ENCODE measurements at regions not wholly inside any gene's neighbourhood (a gene's known extent, or its start where the extent isn't known, plus 50 kb on each side); places are given as distances from the start of the nearest gene placed in this dataset.
"Not testable (repeated sequence)": the region's sequence is repeated elsewhere in the genome, so short reads cannot be mapped to it uniquely, and the experiment has no call there.

DNA sequence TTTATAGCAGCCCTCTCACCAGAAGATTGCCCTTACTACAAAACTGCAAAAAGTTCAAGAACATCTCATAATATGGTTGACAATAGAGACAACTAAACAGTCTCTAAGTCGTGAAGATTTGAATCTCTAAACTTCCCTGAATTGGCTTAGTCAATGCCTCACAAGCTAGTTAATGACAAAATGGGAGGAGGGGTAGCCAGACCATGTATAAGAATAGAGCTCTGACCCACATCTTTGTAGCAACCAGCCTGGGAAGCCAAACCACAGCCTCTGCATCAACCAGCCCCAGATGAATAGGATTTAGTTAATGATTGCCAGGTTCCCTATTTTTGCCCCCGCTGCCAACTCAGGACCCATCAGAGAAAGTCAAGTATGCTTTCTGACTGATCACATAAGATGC lies 1265.9 kb upstream of the PCDH10 start:
- DNase-seq (ENCODE audit: low read depth); H3K4me3 ChIP-seq (ENCODE audit: low read depth, low read length): not testable (repeated sequence)

GRCh38 chr4:131925662-131926061 lies 1223.4 kb upstream of the PCDH10 start:
- not testable (repeated sequence) for DNase-seq (ENCODE audit: low read depth); H3K4me3 ChIP-seq (ENCODE audit: low read depth, low read length)

GRCh38 chr4:131967646-131968045 lies 1181.4 kb upstream of the PCDH10 start:
- DNase-seq (ENCODE audit: low read depth): peak; percentile 26
- H3K4me3 ChIP-seq (ENCODE audit: low read depth, low read length): not testable (repeated sequence)

GRCh38 chr4:131974730-131975129 lies 1174.4 kb upstream of the PCDH10 start:
- peak overlapping the region; percentile 54 for H3K4me3 ChIP-seq (ENCODE audit: low read depth, low read length)
- DNase-seq (ENCODE audit: low read depth): peak; percentile 4
- TF ChIP-seq, protein P1, sequence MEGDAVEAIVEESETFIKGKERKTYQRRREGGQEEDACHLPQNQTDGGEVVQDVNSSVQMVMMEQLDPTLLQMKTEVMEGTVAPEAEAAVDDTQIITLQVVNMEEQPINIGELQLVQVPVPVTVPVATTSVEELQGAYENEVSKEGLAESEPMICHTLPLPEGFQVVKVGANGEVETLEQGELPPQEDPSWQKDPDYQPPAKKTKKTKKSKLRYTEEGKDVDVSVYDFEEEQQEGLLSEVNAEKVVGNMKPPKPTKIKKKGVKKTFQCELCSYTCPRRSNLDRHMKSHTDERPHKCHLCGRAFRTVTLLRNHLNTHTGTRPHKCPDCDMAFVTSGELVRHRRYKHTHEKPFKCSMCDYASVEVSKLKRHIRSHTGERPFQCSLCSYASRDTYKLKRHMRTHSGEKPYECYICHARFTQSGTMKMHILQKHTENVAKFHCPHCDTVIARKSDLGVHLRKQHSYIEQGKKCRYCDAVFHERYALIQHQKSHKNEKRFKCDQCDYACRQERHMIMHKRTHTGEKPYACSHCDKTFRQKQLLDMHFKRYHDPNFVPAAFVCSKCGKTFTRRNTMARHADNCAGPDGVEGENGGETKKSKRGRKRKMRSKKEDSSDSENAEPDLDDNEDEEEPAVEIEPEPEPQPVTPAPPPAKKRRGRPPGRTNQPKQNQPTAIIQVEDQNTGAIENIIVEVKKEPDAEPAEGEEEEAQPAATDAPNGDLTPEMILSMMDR (conservative IDR thresholded peaks at IDR 0.05; ENCODE audit: low read depth, low read length): no peak

GRCh38 chr4:131975276-131976132 lies 1173.6 kb upstream of the PCDH10 start:
- H3K4me3 ChIP-seq (ENCODE audit: low read depth, low read length): peak overlapping the region; percentile 54
- DNase-seq (ENCODE audit: low read depth): peak; percentile 34

DNA sequence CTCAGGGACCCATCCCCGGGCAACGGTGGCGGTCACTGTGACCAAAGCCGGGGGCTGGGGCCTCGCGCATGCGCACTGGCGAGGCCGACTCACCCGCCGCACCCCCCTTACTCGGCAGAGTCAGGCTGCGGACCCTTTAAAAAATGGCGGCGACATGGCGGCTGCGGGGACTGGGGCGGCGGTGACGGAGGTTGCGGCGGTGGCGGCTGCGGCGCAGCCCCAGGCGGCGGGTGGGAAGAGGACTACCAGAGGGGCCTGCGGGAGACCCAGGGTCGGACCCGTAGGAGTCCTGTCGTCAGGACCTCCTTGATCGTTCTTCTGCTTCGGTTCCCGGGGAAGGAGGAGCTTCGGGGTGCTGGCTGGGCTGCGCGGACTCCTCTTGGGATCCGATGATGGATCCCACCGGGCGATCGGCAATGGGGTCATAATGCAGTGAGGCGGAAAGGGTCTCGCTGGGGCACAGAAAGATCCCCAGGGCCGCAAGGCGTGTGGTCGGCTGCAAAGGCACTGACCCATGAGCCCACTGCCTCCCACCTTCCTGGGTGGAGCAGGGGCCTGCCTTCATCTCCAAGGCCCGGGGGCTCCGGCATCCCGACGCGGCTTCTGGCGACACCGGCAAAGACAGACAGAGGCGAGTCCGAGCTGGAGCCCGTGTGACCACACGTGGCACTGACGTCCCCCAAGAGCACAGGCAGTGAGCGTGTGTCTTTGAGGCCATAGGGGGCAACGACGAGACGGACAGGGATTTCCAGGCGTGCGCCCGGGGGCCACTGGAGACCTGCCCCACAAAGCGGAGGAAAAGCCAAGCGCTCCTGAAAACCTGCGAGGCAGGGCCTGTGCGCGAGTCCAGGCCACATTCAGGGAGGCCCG lies 1172.7 kb upstream of the PCDH10 start:
- H3K4me3 ChIP-seq (ENCODE audit: low read depth, low read length): peak overlapping the region; percentile 54
- DNase-seq (ENCODE audit: low read depth): not testable (repeated sequence)

- no peak overlapping the region for H3K4me3 ChIP-seq (ENCODE audit: low read depth, low read length)
- TF ChIP-seq, protein P1 (conservative IDR thresholded peaks at IDR 0.05; ENCODE audit: low read depth, low read length): no peak
- DNase-seq (ENCODE audit: low read depth): no peak
Measured at GRCh38 chr4:131978120-131978519, 1171.0 kb upstream of the PCDH10 start.

- no peak for DNase-seq (ENCODE audit: low read depth)
- TF ChIP-seq, protein P1 (conservative IDR thresholded peaks at IDR 0.05; ENCODE audit: low read depth, low read length): no peak
- H3K4me3 ChIP-seq (ENCODE audit: low read depth, low read length): no peak overlapping the region
Measured at GRCh38 chr4:131989576-131989975, 1159.5 kb upstream of the PCDH10 start.

GRCh38 chr4:132001542-132001941 lies 1147.6 kb upstream of the PCDH10 start:
- TF ChIP-seq, protein P1 (conservative IDR thresholded peaks at IDR 0.05; ENCODE audit: low read depth, low read length): no peak
- H3K4me3 ChIP-seq (ENCODE audit: low read depth, low read length): no peak overlapping the region
- DNase-seq (ENCODE audit: low read depth): peak; percentile 82

Data from choroid plexus epithelial cell (primary cell).